K562 (cell line): ENCODE measurements at regions not wholly inside any gene's neighbourhood (a gene's known extent, or its start where the extent isn't known, plus 50 kb on each side); places are given as distances from the start of the nearest gene placed in this dataset.
A peak's percentile ranks its signal among the peaks of the same experiment; 100 is the strongest.

ENCODE experiments used
- ATAC-seq: fragments of 200-7000 bp; cut with Tn5 transposase; 3 replicates; pipeline ENCODE4 v1.9.1; 2020; ENCODE audit warnings: moderate library complexity
- BruUV-seq: library from RNA; stranded (reverse); fragments of 400-500 nt; replicated peaks from 2 replicates; lab custom pipeline; 2021; lab: Mats Ljungman, UMichigan
- CTCF ChIA-PET: fragments of 300-600 bp; formaldehyde crosslinking; extraction: SDS; loops from one replicate; lab custom pipeline; 2021; ENCODE audit warnings: low intra/inter-chr PET ratio; lab: Yijun Ruan, JAX
- POLR2A ChIA-PET: fragments of 300-600, 350-650 bp; sonication (Branson Sonifier 250); formaldehyde crosslinking; extraction: SDS; loops from one replicate; lab custom pipeline; 2021; ENCODE audit warnings: antibody characterized with exemption, inconsistent platforms; lab: Yijun Ruan, JAX
- DNase-seq, 4 experiments: peaks; one replicate each; pipeline versions ENCODE4 v3.0.0 to v3.0.0-alpha.2; 2011 to 2018; ENCODE audit warnings: low spot score in 3 of 4, mixed read lengths in 3 of 4; ENCODE audit errors: extremely low read depth in 1 of 4
- FAIRE-seq: peaks from 2 replicates; lab custom pipeline; 2011; peaks lifted over from hg19 to GRCh38; lab: Jason Lieb, UNC
- H2AFZ ChIP-seq: 2 replicates; pipeline ENCODE4 v1.6.0; 2011; ENCODE audit warnings: low read depth, low read length, control low read depth, inconsistent platforms
- H3K27ac ChIP-seq: fragments of 200-600 bp; 3 replicates; pipeline ENCODE4 v1.8.0; 2011; ENCODE audit warnings: low read depth, mild to moderate bottlenecking, control low read depth, inconsistent platforms, low read length, moderate library complexity, mixed read lengths; ENCODE audit errors: extremely low read depth
- H3K27me3 ChIP-seq, 2 experiments: fragments of 300-600 bp in 1 of 2; 2 replicates in 1 of 2; 3 replicates in 1 of 2; pipeline versions ENCODE4 v1.6.0 to v1.8.0; 2011; ENCODE audit warnings: inconsistent platforms in 2 of 2, low read length in 2 of 2, mild to moderate bottlenecking in 1 of 2, mixed read lengths in 1 of 2, moderate library complexity in 1 of 2; ENCODE audit not compliant: control insufficient read depth in 2 of 2, insufficient read depth in 2 of 2
- H3K36me3 ChIP-seq: fragments of 300-600 bp; 3 replicates; pipeline ENCODE4 v1.8.0; 2011; ENCODE audit warnings: mild to moderate bottlenecking, low read length, inconsistent platforms; ENCODE audit not compliant: control insufficient read depth, insufficient read depth
- H3K4me1 ChIP-seq, 2 experiments: fragments of 200-600 bp in 1 of 2; replicated peaks in 1 of 2; 2 replicates in 1 of 2; 3 replicates in 1 of 2; pipeline versions ENCODE4 v1.5.1 to v1.8.0; 2011; ENCODE audit warnings: inconsistent platforms in 2 of 2, low read length in 2 of 2, mild to moderate bottlenecking in 1 of 2, mixed read lengths in 1 of 2, moderate library complexity in 1 of 2; ENCODE audit not compliant: control insufficient read depth in 2 of 2, insufficient read depth in 2 of 2
- H3K4me2 ChIP-seq: 2 replicates; pipeline ENCODE4 v1.6.1; 2011; ENCODE audit warnings: low read length, control low read depth, inconsistent platforms, mixed read lengths; ENCODE audit not compliant: insufficient read depth
- H3K4me3 ChIP-seq: fragments of 200-600 bp; sonication (generic), shearing (Covaris generic); 2 replicates; pipeline ENCODE4 v1.5.1; 2016; ENCODE audit warnings: control low read depth, inconsistent platforms
- H3K79me2 ChIP-seq: fragments of 200-600 bp; 3 replicates; pipeline ENCODE4 v1.8.0; 2011; ENCODE audit warnings: low read length, inconsistent platforms; ENCODE audit not compliant: control insufficient read depth, insufficient read depth
- H3K9ac ChIP-seq, 2 experiments: 2 replicates each; pipeline versions ENCODE4 v1.6.0 to v1.6.1; 2011; ENCODE audit warnings: low read depth in 2 of 2, low read length in 2 of 2, control low read depth in 1 of 2, inconsistent platforms in 1 of 2, mild to moderate bottlenecking in 1 of 2, mixed read lengths in 1 of 2; ENCODE audit not compliant: insufficient read depth in 1 of 2
- H3K9me1 ChIP-seq: one replicate; pipeline ENCODE4 v1.6.0; 2011; ENCODE audit warnings: inconsistent platforms, mild to moderate bottlenecking, low read length, moderate library complexity; ENCODE audit not compliant: control insufficient read depth, insufficient read depth
- H3K9me3 ChIP-seq: replicated peaks from 2 replicates; pipeline ENCODE4 v1.5.1; 2011; ENCODE audit warnings: low read depth, low read length, inconsistent platforms; ENCODE audit not compliant: control insufficient read depth, insufficient read depth
- H4K20me1 ChIP-seq: replicated peaks from 2 replicates; pipeline ENCODE4 v1.6.1; 2011; ENCODE audit warnings: low read length, inconsistent platforms, mixed read lengths; ENCODE audit not compliant: control insufficient read depth, insufficient read depth
- C11orf30 ChIP-seq: fragments of 450-650 bp; IDR thresholded peaks from 2 replicates; pipeline ENCODE4 v1.6.1; 2016; ENCODE audit warnings: low read depth, mild to moderate bottlenecking
- CHD2 ChIP-seq: IDR thresholded peaks from 2 replicates; pipeline ENCODE4 v1.6.1; 2011; ENCODE audit warnings: low read depth, low read length
- DMBX1 ChIP-seq: fragments of 250-450 bp; sonication (Bioruptor Pico); IDR thresholded peaks from 2 replicates; pipeline ENCODE4 v1.8.0; 2022; ENCODE audit warnings: inconsistent platforms, mild to moderate bottlenecking, moderate library complexity, borderline replicate concordance
- FOXP4 ChIP-seq: sonication (generic); formaldehyde crosslinking; IDR thresholded peaks from 2 replicates; pipeline ENCODE4 v1.8.0; 2022; ENCODE audit warnings: mild to moderate bottlenecking, missing genetic modification reagents, borderline replicate concordance
- FUS ChIP-seq: fragments of 200-400 bp; formaldehyde crosslinking; optimal IDR thresholded peaks from 2 replicates; pipeline ENCODE3; 2017; ENCODE audit warnings: low read depth, low read length
- NCOR1 ChIP-seq: fragments of 450-650 bp; IDR thresholded peaks from 2 replicates; pipeline ENCODE4 v1.6.1; 2016; ENCODE audit warnings: mild to moderate bottlenecking, moderate library complexity
- TCF7L2 ChIP-seq: fragments of 150-350 bp; IDR thresholded peaks from 2 replicates; pipeline ENCODE4 v1.6.1; 2016; ENCODE audit warnings: low read depth, mild to moderate bottlenecking, low read length, moderate library complexity
- TEAD1 ChIP-seq, 2 experiments: fragments of 450-650 bp in 1 of 2; sonication (generic) in 1 of 2; formaldehyde crosslinking; IDR thresholded peaks; 2 replicates each; pipeline versions ENCODE4 v1.4.0 to v1.8.0; 2020 to 2022; ENCODE audit warnings: mild to moderate bottlenecking in 2 of 2, missing genetic modification reagents in 1 of 2
- ZNF133 ChIP-seq: fragments of 250-450 bp; sonication (Bioruptor Pico); IDR thresholded peaks from 2 replicates; pipeline ENCODE4 v1.4.0; 2020; ENCODE audit warnings: mild to moderate bottlenecking
- ZNF184 ChIP-seq: sonication (generic); formaldehyde crosslinking; IDR thresholded peaks from 2 replicates; pipeline ENCODE4 v1.5.0; 2020; ENCODE audit warnings: missing genetic modification reagents
- ZNF316 ChIP-seq: fragments of 450-650 bp; IDR thresholded peaks from 2 replicates; pipeline ENCODE4 v1.6.1; 2016
- WGBS: fragments of 100-300 bp; shearing (Covaris generic); methylation state at CpG from one replicate; pipeline ENCODE4 v1.1.6; 2016; ENCODE audit warnings: low coverage, mixed read lengths; ENCODE audit not compliant: insufficient coverage; ENCODE audit errors: missing lambda C conversion rate; 5-methylcytosine and 5-hydroxymethylcytosine counted together
- in situ Hi-C: fragments of 300-500 bp; cut with MboI; formaldehyde crosslinking; loops from 4 replicates; pipeline ENCODE4 v1.15.0; 2018; ENCODE audit warnings: inconsistent platforms, mixed read lengths
- intact Hi-C: fragments of 100-400 bp; cut with micrococcal nuclease; formaldehyde crosslinking; loops from 2 replicates; pipeline ENCODE4 v1.14.2; 2022

DNA sequence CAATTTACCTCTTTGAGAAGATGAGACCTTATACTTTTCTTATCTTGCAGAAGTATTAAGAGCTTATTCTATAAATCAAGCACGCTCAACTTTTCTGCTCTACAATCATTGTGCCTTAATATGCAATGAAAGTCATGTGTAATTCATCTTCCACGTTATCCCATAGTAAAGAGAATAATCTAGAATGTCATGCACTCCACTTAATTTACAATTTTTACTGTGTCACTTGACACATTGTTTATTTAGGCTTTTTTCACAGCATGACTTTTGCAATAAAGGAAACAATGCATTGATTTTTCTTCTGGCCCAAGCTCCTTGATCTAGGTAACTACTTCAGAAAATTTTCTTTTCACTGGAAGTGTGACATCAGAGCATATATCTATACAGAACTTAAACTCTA lies 290.9 kb downstream of the HHIPL2 start:
- POLR2A ChIA-PET: no interaction called here
- no peaks in the 10 kb centered on the region for H3K27me3 ChIP-seq
- DNase-seq: no peak
- H3K36me3 ChIP-seq: no peaks in the 10 kb centered on the region
- in situ Hi-C loops: no loop called here
- no peaks in the 10 kb centered on the region for H3K79me2 ChIP-seq
- CTCF ChIA-PET: no interaction called here
- no TSS peak for BruUV-seq
- no peak overlapping the region for H2AFZ ChIP-seq
- no peak overlapping the region for H3K4me3 ChIP-seq
- FAIRE-seq: peak; percentile 44
- intact Hi-C loops: no loop called here
- ATAC-seq: no peak
- no peaks in the 10 kb centered on the region for H3K9me1 ChIP-seq
- TF ChIP-seq FOXP4 (no peak), TEAD1 (CRISPR knock-in tag; IDR thresholded peaks at IDR 0.05) (no peak)
- H3K9me3 ChIP-seq: no peaks in the 10 kb centered on the region
- H3K4me1 ChIP-seq: no peaks in the 10 kb centered on the region
- no peaks in the 10 kb centered on the region for H4K20me1 ChIP-seq
- H3K9ac ChIP-seq: no peak overlapping the region
- no peak overlapping the region for H3K27ac ChIP-seq
- no peak overlapping the region for H3K4me2 ChIP-seq
- 3% methylated on average over 2 of the region's 2 CpGs for WGBS

DNA sequence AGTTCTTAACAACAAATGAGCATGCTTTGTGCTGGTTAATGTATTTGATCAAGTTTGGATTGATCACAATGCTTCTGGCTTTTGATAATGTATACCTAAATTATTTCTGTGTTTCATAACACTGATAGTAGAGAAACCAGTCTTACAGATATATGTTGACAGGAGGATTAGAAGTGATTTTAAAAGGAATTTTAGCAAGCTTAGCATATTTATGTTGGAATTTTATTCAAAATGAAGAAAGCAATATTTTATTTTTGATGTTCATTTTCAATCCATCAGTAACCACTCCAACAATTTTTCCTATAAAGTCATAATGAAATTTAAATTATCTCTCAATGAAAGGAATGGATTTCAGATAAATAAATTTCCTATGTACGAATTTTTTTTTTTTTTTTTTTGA lies 291.8 kb downstream of the HHIPL2 start:
- Histone ChIP-seq H4K20me1 (no peaks in the 10 kb centered on the region), H2AFZ (no peak overlapping the region)
- intact Hi-C loops: no loop called here
- TF ChIP-seq NCOR1: no peak
- TF ChIP-seq CHD2: no peak
- TF ChIP-seq ZNF316: peak; percentile 74
- TF ChIP-seq ZNF184: no peak
- TF ChIP-seq FUS: no peak
- TF ChIP-seq C11orf30: peak; percentile 39; the same call in 1 of the 2 replicates
- no peak for TF ChIP-seq TCF7L2
- no peak for TF ChIP-seq DMBX1 (CRISPR knock-in tag)
- no peak for TF ChIP-seq ZNF133 (CRISPR knock-in tag)
- TF ChIP-seq, all 486 proteins: peak for 2
- WGBS: 0% methylated on average over 1 of the region's 1 CpG
- no peak for ATAC-seq
- Histone ChIP-seq H3K9me1 (no peaks in the 10 kb centered on the region), H3K27ac (no peak overlapping the region), H3K4me1 (no peaks in the 10 kb centered on the region), H3K36me3 (no peaks in the 10 kb centered on the region), H3K9me3 (no peaks in the 10 kb centered on the region), H3K79me2 (no peaks in the 10 kb centered on the region), H3K9ac (no peak overlapping the region), H3K4me3 (no peak overlapping the region), H3K27me3 (no peaks in the 10 kb centered on the region), H3K4me2 (no peak overlapping the region)
- POLR2A ChIA-PET: no interaction called here
- no TSS peak for BruUV-seq
- no peak for FAIRE-seq
- in situ Hi-C loops: no loop called here
- no peak for DNase-seq
- CTCF ChIA-PET: no interaction called here
